ENCODE measurements at regions not wholly inside any gene's neighbourhood (a gene's known extent, or its start where the extent isn't known, plus 50 kb on each side); places are given as distances from the start of the nearest gene placed in this dataset.

DNA sequence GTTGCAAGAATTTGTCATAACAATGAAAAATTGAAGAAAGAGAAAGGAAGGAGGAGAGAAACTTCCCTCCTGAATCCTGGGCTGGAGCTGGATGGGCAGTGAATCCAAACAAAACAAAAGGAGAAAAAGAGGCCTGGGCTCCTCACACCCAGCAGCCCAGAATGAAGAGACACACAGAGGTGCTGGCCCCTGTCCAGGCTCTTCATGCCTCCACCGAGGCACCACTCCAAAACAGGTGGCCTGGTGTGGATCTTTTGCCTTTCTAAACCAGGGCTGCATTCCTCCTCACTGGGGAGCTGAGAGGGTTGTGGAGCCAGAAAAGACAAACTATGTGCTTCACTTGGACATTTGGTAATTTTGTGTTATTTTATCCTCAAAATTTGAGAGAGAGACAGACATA is 76.0 kb downstream of the FAM124B start:
- no peak for DNase-seq (ENCODE audit: low read depth)

DNA sequence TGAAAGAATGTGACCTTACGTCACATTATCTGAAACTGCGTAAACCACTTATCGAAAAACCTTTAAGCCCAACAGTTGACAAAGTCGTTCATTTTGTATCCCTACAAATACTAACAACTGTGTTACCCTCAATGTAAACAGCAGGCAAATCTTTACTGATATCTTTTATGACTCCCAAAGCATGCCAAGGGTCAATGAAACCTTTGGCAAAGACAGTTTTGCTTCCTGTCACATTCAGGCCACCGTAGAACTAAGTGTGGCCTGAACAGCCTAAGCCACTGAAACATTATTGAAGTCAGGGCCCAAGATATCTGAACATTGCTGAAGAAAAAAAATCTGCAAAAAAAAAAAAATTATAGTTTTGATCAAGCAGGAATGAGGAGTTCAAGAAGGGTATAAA is 77.3 kb downstream of the FAM124B start:
- DNase-seq (ENCODE audit: low read depth) = no peak

DNA sequence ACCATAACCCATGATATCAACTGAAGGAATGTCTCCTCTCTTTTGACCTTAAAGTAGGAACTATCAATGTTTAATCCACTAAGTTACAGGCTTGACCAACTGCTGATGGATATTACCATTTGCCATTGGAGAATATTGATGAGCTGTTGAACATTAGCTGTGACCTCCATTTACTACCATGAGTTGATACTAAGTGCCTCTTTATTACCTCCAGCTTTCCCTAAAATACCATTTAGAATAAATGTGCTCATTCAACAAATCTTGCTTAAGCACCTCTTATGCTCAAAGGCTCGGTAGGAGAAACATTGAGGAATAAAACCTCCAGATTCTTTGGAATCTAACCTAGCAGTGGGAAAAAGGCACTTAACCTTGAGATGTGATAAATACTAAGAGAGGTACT is 81.2 kb downstream of the FAM124B start:
- DNase-seq (ENCODE audit: low read depth) = no peak

DNA sequence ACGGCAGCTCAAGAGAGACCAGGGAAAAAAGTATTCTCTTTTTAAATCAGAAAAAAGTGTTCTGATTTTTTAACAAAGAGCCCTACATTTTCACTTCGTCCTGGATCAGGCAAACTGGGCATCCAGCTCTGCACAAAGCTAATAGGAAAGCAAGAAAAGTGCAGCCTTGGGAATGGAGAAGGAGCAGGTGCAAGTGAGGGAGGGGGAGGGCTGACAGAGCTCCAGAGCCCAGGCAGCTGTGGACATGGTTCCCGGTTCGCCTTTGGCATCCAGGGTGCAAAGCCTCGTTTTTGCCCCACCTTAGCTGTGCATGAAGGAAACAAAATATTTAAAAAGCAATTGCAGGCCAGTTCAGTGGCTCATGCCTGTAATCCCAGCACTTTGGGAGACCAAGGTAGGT is 82.2 kb downstream of the FAM124B start:
- peak; percentile 18 for DNase-seq (ENCODE audit: low read depth)

DNA sequence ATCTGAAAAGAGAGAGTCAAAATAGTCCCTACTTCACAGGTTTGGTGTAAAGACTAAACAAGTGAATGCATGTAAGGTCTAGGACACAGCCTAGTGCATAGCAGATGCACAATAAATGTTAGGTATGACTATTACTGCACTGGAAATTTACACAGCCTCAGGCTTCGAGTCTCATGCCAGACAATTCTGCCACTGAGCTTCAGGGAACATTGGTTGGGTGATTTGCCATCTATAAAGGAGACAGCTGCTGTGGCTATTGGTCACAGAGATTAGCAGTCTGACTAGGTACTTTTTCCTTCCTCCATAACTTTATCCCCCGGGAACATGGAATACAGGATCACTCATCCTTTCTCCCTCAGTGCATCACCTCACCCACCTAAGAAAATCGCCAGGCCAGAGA is 89.2 kb downstream of the FAM124B start:
- peak; percentile 3 for DNase-seq (ENCODE audit: low read depth)

DNA sequence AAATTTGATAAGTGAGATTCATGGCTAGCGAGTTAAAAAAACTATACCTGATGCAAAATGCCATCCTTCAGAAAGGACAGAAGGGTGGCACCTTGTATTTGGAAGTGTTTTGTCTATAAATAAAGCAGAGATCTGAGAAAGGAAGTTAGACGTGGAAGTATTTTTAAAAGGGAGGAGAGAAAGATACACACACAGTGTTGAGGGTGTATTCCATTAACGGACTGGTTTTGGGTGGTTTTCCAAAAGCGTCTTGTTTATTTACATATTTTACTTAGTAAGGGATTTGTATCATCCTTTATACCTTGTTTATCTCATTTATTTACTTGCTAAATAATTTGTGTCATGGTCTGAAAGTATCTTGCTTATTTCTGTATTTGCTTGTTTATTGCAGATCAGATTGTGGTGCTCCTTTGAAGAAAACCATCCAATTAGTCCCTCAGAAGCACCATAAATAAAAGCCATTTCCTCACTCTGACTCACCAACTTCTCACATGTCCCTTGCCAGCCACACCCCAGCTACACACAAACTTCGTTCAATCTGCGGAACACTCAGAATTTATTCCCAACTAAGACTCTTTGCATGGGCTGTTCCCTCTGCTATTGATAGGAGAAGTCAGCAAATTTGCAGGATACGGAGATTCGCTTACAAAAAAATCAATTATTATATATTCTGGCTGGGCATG is 90.8 kb downstream of the FAM124B start:
- DNase-seq (ENCODE audit: low read depth) = peak; percentile 29

DNA sequence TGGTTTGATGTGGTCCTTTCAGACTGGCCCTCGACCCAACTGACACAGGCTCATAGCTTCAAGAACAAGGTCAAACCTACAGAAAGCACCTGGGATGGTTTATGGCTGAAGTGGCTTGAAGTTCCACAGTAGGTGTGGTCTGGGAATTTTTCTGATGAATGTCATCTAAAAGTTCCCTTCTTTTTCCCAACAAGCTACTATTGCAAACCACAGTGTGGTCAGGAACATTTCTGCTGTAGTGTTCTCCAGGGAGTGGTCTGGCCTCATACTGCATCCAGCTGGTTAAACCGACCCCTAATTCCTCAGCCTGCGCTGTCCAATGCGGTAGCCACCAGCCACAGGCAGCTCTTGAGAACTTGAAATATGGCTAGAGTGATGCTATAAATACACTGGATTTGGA is 92.7 kb downstream of the FAM124B start:
- DNase-seq (ENCODE audit: low read depth) = peak; percentile 88

DNA sequence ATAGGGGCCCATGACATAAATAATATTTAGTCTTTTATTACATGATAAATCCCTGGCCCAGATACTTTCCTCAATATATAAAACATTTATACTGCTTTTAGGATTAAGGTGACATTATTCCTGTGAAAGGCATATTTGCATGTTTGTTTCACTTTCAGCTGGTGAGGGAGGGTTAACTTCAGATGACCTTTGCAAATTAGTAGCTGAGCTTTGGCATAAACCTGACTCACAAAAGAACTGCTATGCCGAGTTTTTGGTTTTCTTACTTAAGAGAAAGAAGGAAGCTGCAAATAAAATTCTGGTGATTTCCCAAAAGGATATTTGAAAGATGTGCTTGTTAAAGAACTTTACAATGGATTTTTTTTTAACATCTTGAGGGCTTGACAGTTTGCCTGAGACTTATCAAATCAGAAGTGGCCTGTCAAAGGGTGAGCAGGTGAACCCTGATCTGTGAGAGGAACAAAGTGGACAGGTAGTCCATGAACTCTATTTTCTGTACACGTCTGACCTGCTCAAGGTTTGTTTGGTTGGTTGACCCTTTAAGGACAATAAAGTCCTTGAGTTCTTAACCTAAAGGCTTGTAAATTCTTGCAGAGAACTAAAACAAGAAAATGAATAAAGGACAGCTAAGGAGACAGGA is 93.5 kb downstream of the FAM124B start:
- no peak for DNase-seq (ENCODE audit: low read depth)

DNA sequence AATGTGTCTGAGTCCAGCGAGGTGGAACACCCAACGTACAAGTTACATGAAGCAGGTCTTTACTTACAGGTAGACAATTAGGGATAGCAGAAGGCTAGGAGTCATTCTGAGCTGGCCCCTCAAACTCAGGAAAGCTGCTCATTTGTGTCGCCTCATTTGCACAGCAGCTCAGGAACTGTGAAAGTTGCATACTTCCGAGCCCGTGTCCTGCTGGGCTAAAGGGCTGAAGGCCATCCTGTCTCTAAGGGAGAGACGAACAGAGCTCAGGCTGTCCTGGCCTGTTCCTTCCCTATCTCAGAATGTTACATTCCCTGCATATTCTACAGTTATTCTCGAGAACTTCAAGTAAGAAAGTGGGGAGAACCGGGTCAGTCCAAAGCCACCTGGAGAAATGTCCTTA is 99.0 kb downstream of the FAM124B start:
- DNase-seq (ENCODE audit: low read depth) = no peak

DNA sequence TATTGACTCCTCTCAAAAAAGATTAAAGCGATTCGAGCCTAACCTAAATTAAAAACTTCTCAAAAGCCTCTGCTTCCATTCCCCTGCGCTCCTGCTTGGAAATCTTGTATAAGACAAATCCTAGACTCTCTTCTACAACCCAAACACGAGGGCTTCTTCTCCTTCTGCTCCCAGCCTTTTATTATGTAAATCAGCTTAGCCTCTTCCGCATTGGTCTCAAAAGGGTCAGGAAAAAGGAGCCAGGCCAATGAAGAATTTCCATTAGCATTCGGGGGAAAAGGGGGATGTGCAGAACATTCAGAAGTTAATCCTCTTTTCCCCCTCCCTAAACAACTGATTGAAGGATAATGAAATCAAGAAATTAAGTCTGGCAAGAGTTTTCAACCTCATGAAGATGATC is 107.9 kb downstream of the FAM124B start:
- no peak for DNase-seq (ENCODE audit: low read depth)

DNA sequence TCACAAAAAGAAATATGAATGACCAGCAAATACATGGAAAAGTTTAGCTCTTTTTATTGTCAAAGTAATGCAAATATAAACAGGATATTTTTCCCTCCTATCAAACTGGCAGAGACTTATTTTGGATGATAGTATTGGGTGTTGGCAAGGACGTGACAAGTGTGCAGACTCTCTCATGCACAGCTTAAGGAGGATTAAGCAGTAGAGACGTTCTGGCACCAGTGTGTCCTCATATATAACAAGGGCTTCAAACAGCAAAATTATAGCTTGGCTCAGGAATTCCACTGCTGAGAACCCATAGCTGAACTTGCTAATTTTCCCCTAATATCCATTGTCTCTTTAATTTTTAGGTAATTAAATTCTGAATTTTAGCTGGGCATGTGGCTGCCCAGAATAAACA is 114.4 kb downstream of the FAM124B start:
- no peak for DNase-seq (ENCODE audit: low read depth)

DNA sequence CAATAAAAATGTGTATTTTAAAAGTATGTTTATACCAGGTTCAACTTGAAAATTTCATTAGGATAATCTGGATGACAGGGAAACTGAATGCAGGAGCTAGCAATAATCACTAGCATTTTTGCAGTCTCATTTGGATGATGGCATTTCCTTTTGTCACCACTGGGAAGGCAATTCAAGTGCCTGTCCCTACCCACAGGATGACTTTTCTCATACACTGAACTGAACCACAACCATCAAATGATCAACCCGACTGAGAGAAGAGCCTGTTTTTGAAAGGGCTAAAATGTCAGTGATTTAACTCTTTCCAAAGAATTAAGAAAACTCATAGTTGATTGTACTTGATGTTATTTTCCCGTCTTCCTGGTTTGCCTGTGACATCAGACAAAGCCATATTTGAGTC is 115.0 kb downstream of the FAM124B start:
- DNase-seq (ENCODE audit: low read depth) = no peak

DNA sequence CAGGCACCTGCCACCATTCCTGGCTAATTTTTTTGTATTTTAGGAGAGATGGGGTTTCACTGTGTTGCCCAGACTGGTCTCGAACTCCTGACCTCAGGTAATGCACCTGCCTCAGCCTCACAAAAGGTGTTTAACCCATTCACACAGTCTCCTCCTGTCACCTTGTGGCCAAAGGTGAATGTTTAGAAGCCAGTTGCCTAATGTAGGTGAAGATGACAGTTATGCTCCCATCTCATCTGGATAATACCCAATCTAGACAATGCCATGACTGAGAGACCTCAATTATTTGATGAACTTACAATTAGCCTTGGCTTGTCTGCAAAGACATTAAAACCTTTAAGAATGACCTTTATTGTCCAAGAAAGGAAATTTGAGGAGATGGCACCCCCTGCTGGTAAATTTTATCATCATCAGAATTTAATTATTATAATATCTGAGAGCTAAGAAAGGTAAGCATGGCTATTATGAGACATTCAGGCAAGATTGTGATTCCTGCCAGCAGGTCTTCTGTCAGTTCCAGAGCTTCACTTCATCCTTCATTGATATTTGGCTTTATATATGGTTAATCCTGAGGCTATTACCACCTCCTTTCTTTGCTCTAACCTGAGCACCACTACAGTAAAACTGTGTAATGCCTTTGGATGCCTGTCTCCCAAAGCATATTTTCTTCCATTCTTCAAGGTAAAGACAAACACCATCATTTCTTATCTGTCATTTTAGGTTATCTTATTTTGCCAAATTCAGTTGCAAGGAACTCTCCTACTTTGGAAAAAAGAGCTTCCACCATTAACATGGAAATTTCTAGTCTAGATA is 117.6 kb downstream of the FAM124B start:
- DNase-seq (ENCODE audit: low read depth) = peak; percentile 36

DNA sequence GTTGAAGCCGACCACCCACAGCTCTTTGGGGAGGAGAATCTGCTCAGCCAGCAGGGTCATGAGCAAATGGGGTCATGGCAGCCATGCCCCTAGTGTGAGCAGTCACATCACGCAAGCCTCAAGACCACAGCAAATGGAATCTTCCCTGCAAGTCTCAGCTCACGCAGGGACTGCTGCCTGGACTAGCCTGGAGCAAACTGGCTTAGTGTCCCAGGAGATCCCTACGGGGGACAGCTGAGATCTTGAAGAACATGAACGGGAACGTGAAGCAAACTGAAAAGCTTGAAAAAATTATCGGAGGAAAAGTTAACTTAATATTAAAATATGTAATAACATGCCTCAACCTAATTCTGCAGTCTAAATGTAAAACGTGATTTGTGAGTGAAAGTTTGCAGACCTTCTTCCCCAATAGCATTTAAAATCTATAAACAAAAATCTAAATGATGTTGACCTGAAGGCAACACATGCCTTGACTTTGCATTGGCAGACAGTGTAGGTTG is 118.4 kb downstream of the FAM124B start:
- DNase-seq (ENCODE audit: low read depth) = no peak

DNA sequence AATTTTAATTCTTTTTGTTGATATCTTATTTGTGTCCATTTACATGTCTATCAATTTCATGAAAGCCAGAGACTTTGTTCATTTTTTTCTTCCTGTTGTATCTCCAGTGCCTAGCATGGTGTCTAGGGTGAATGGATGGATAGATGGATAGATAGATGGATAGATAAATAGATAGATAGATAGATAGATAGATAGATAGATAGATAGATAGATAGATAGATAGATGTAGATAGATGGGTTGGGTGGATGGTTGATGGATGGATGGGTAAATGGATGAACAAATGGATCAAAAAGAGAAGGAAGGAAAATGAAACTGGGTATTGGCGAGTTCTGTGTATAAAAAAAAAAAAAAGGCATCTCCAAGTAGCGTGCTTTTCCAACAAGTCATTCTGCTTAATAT is 120.5 kb downstream of the FAM124B start:
- no peak for DNase-seq (ENCODE audit: low read depth)

DNA sequence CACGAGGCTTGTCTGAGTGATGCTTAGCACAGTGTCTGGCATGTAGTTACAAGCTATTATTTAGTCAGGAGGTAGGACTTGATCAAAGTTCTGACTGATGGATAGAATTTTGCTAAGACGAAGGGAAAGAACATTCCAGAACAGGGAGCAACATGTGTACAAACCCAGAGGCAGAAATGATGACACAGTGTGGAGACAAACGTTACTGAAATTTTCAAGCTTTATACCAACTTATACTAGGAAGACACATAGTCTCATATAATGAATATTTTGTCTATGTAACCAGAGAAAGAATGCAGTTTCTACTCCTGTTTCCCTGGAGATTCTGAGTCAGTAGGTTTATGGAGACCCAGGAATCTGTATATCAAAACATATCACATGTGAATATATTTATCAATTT is 123.4 kb downstream of the FAM124B start:
- peak; percentile 52 for DNase-seq (ENCODE audit: low read depth)

DNA sequence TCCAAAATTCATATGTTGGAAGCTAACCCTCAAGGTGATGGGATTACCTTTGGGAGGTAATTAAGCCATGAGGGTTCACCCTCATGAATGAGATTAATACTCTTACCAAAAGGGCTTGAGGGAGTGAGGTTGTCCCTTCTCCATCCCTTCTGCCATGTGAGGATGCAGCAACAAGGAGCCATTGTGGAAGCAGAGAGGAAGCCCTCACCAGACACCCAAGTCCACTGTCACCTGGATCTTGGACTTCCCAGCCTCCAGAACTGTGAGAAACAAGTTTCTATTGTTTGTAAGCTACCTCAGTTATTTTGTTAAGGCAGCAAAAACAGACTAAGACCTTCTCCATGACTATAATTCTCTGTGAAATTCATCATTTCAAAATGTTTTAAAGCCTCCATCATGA is 125.7 kb downstream of the FAM124B start:
- DNase-seq (ENCODE audit: low read depth) = no peak

DNA sequence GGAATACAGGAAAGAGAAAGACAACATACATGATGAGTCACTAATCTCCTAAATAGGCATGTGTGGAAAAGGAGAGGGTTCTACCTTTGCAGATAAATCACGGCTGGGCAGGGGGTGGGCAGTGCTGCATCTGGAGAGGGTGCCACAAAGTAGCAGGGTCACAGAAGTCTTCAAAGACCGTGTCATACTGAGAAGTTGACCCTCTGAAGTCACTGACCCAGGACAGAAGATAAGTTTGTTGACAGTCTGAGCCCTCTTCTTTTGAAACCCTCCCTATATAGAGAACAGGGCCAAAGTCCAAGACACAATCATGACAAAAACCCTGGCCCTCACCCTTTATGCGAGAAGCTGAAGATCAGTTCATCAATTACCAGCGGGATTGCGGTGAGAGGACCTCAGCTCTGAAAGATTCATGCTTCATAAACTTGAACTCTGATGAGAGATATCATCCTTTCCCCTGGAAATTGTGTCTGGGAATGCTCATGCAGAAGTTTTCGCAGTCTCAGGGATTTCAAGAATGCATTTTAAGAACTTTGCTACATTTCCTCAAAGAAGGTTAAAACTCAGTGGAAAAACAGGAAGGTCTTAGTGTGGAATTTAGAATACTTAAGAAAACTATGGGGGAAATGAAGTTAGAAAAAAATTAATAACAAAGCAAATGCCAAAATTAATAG is 129.5 kb downstream of the FAM124B start:
- DNase-seq (ENCODE audit: low read depth) = no peak

DNA sequence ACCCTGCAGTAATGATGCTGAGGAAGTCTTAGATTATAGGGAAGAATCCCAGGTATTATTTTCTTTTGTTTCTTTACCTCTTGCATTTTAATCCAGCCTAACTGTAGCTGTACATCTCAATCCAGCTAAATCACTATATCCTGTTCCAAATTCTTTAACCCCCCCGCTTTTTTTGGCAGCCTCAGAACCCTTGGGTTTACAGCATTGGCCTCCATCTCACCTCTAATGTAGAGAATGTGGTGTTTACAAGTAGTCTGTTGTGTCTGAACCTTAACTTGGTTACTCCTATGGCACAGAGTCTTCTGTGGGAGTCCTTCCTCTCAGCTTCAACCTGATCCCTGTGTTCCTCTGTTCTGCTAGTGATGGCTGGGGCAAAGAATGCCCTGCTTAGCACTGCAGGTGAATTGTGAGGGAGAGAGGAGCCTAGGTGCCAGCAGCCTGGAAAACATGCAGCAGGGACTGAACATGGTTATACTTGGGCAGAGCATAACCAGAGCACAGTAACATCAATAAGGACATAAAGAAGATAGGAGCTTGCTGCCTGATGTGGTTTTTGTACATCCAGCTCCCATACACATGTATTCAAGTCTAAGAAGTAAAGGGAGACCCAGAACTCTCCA is 130.2 kb downstream of the FAM124B start:
- DNase-seq (ENCODE audit: low read depth) = no peak

DNA sequence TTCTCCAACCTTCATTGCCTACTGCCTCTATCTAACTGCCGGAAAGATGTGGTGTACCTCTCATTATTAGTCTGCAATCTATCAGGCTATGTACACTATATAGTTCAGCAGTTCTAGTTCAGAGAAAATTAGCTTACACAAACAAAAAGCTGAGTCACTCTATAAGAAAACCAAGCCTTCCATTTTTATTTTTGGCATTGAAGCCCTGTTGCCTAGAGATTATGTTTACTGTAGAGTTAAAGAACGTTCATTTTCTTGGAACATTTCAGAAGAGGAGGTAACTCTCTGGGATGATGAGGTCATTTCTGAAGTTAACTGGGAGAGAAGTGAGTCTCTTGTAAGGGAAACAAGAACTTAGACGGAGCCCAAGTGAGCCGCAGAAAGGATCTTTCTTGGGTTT is 133.5 kb downstream of the FAM124B start:
- DNase-seq (ENCODE audit: low read depth) = peak; percentile 72

DNA sequence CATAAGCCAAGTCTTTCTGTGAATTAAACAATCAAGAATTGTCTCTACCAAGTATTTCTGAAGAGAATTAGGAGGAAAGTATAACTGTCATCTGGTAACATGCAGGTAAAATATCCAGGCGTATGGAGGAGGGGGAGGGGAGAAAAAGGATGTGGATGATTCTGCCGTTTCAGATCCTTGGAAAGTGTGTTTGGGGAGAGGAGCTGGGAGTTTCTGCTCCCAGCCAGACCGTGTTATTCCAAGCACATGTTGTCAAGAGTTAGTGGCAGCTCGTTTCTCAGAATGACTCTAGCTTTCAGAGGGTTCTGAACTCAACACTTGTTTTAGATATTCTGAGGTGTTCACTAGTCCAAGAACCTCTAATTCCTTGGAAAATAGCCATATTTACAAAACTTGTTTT is 137.6 kb downstream of the FAM124B start:
- no peak for DNase-seq (ENCODE audit: low read depth)

All from LHCN-M2 (cell line).